K562 (cell line): ENCODE measurements at regions not wholly inside any gene's neighbourhood (a gene's known extent, or its start where the extent isn't known, plus 50 kb on each side); places are given as distances from the start of the nearest gene placed in this dataset.

ENCODE experiments used
- ATAC-seq: fragments of 200-7000 bp; cut with Tn5 transposase; 3 replicates; pipeline ENCODE4 v1.9.1; 2020; ENCODE audit warnings: moderate library complexity
- BruUV-seq: library from RNA; stranded (reverse); fragments of 400-500 nt; replicated peaks from 2 replicates; lab custom pipeline; 2021; lab: Mats Ljungman, UMichigan
- CTCF ChIA-PET: fragments of 300-600 bp; formaldehyde crosslinking; extraction: SDS; loops from one replicate; lab custom pipeline; 2021; ENCODE audit warnings: low intra/inter-chr PET ratio; lab: Yijun Ruan, JAX
- POLR2A ChIA-PET: fragments of 300-600, 350-650 bp; sonication (Branson Sonifier 250); formaldehyde crosslinking; extraction: SDS; loops from one replicate; lab custom pipeline; 2021; ENCODE audit warnings: antibody characterized with exemption, inconsistent platforms; lab: Yijun Ruan, JAX
- DNase-seq, 4 experiments: peaks; one replicate each; pipeline versions ENCODE4 v3.0.0 to v3.0.0-alpha.2; 2011 to 2018; ENCODE audit warnings: low spot score in 3 of 4, mixed read lengths in 3 of 4; ENCODE audit errors: extremely low read depth in 1 of 4
- FAIRE-seq: peaks from 2 replicates; lab custom pipeline; 2011; peaks lifted over from hg19 to GRCh38; lab: Jason Lieb, UNC
- H2AFZ ChIP-seq: 2 replicates; pipeline ENCODE4 v1.6.0; 2011; ENCODE audit warnings: low read depth, low read length, control low read depth, inconsistent platforms
- H3K27ac ChIP-seq: fragments of 200-600 bp; 3 replicates; pipeline ENCODE4 v1.8.0; 2011; ENCODE audit warnings: low read depth, mild to moderate bottlenecking, control low read depth, inconsistent platforms, low read length, moderate library complexity, mixed read lengths; ENCODE audit errors: extremely low read depth
- H3K27me3 ChIP-seq, 2 experiments: fragments of 300-600 bp in 1 of 2; 2 replicates in 1 of 2; 3 replicates in 1 of 2; pipeline versions ENCODE4 v1.6.0 to v1.8.0; 2011; ENCODE audit warnings: inconsistent platforms in 2 of 2, low read length in 2 of 2, mild to moderate bottlenecking in 1 of 2, mixed read lengths in 1 of 2, moderate library complexity in 1 of 2; ENCODE audit not compliant: control insufficient read depth in 2 of 2, insufficient read depth in 2 of 2
- H3K36me3 ChIP-seq: fragments of 300-600 bp; 3 replicates; pipeline ENCODE4 v1.8.0; 2011; ENCODE audit warnings: mild to moderate bottlenecking, low read length, inconsistent platforms; ENCODE audit not compliant: control insufficient read depth, insufficient read depth
- H3K4me1 ChIP-seq, 2 experiments: fragments of 200-600 bp in 1 of 2; replicated peaks in 1 of 2; 2 replicates in 1 of 2; 3 replicates in 1 of 2; pipeline versions ENCODE4 v1.5.1 to v1.8.0; 2011; ENCODE audit warnings: inconsistent platforms in 2 of 2, low read length in 2 of 2, mild to moderate bottlenecking in 1 of 2, mixed read lengths in 1 of 2, moderate library complexity in 1 of 2; ENCODE audit not compliant: control insufficient read depth in 2 of 2, insufficient read depth in 2 of 2
- H3K4me2 ChIP-seq: 2 replicates; pipeline ENCODE4 v1.6.1; 2011; ENCODE audit warnings: low read length, control low read depth, inconsistent platforms, mixed read lengths; ENCODE audit not compliant: insufficient read depth
- H3K4me3 ChIP-seq: fragments of 200-600 bp; sonication (generic), shearing (Covaris generic); 2 replicates; pipeline ENCODE4 v1.5.1; 2016; ENCODE audit warnings: control low read depth, inconsistent platforms
- H3K79me2 ChIP-seq: fragments of 200-600 bp; 3 replicates; pipeline ENCODE4 v1.8.0; 2011; ENCODE audit warnings: low read length, inconsistent platforms; ENCODE audit not compliant: control insufficient read depth, insufficient read depth
- H3K9ac ChIP-seq, 2 experiments: 2 replicates each; pipeline versions ENCODE4 v1.6.0 to v1.6.1; 2011; ENCODE audit warnings: low read depth in 2 of 2, low read length in 2 of 2, control low read depth in 1 of 2, inconsistent platforms in 1 of 2, mild to moderate bottlenecking in 1 of 2, mixed read lengths in 1 of 2; ENCODE audit not compliant: insufficient read depth in 1 of 2
- H3K9me1 ChIP-seq: one replicate; pipeline ENCODE4 v1.6.0; 2011; ENCODE audit warnings: inconsistent platforms, mild to moderate bottlenecking, low read length, moderate library complexity; ENCODE audit not compliant: control insufficient read depth, insufficient read depth
- H3K9me3 ChIP-seq: replicated peaks from 2 replicates; pipeline ENCODE4 v1.5.1; 2011; ENCODE audit warnings: low read depth, low read length, inconsistent platforms; ENCODE audit not compliant: control insufficient read depth, insufficient read depth
- H4K20me1 ChIP-seq: replicated peaks from 2 replicates; pipeline ENCODE4 v1.6.1; 2011; ENCODE audit warnings: low read length, inconsistent platforms, mixed read lengths; ENCODE audit not compliant: control insufficient read depth, insufficient read depth
- CTCFL ChIP-seq: IDR thresholded peaks from 2 replicates; pipeline ENCODE4 v1.6.1; 2011; ENCODE audit warnings: borderline replicate concordance, low read depth, mild to moderate bottlenecking, moderate library complexity, low read length; ENCODE audit not compliant: insufficient read depth, poor library complexity, severe bottlenecking
- ETV1 ChIP-seq: fragments of 450-650 bp; conservative IDR thresholded peaks from 2 replicates; pipeline ENCODE4 v1.6.1; 2016; ENCODE audit warnings: missing genetic modification characterization, control low read depth, low read depth, missing compliant biosample characterization
- RAD21 ChIP-seq, 2 experiments: fragments of 250-450 bp in 1 of 2; fragments of 450-650 bp in 1 of 2; sonication (Bioruptor Pico) in 1 of 2; formaldehyde crosslinking in 1 of 2; IDR thresholded peaks in 1 of 2; conservative IDR thresholded peaks in 1 of 2; 2 replicates each; pipeline versions ENCODE4 v1.4.0 to v1.8.0; 2020 to 2022; ENCODE audit warnings: mild to moderate bottlenecking in 2 of 2, moderate library complexity in 1 of 2
- ZFP36 ChIP-seq: fragments of 150-350 bp; IDR thresholded peaks from 2 replicates; pipeline ENCODE4 v1.6.1; 2018; ENCODE audit warnings: low read length, low read depth; ENCODE audit not compliant: partially characterized antibody
- WGBS: fragments of 100-300 bp; shearing (Covaris generic); methylation state at CpG from one replicate; pipeline ENCODE4 v1.1.6; 2016; ENCODE audit warnings: low coverage, mixed read lengths; ENCODE audit not compliant: insufficient coverage; ENCODE audit errors: missing lambda C conversion rate; 5-methylcytosine and 5-hydroxymethylcytosine counted together
- in situ Hi-C: fragments of 300-500 bp; cut with MboI; formaldehyde crosslinking; loops from 4 replicates; pipeline ENCODE4 v1.15.0; 2018; ENCODE audit warnings: inconsistent platforms, mixed read lengths
- intact Hi-C: fragments of 100-400 bp; cut with micrococcal nuclease; formaldehyde crosslinking; loops from 2 replicates; pipeline ENCODE4 v1.14.2; 2022
- TF ChIP-seq, protein P1 (sequence below), 3 experiments: IDR thresholded peaks in 2 of 3; conservative IDR thresholded peaks in 1 of 3; 2 replicates each; pipeline ENCODE4 v1.5.1; 2011 to 2012; ENCODE audit warnings: low read length in 3 of 3, mild to moderate bottlenecking in 3 of 3, control low read depth in 2 of 3, improper control_type of control experiment in 1 of 3, inconsistent platforms in 1 of 3, low read depth in 1 of 3, mixed read lengths in 1 of 3, moderate library complexity in 1 of 3; ENCODE audit not compliant: insufficient read depth in 2 of 3

GRCh38 chr22:27381960-27382742, 419.4 kb downstream of the MN1 start:
- no peak overlapping the region for H3K4me3 ChIP-seq
- FAIRE-seq: no peak
- POLR2A ChIA-PET: interaction anchor here (0.6 to 0.7 kb wide), 2 partner anchors 11 to 691 kb away, joined by 3 read pairs; no protein-coding TSS in a partner anchor
- H3K9me3 ChIP-seq: no peaks in the 10 kb centered on the region
- no TSS peak for BruUV-seq
- peaks cover 5 to 41% of the 10 kb centered on the region in 2 experiments; a peak in 4 of 5 replicates for H3K27me3 ChIP-seq
- in situ Hi-C loops: no loop called here
- ATAC-seq: peak; percentile 68
- H3K36me3 ChIP-seq: no peaks in the 10 kb centered on the region
- no peaks in the 10 kb centered on the region for H4K20me1 ChIP-seq
- H3K27ac ChIP-seq: no peak overlapping the region
- DNase-seq: peak in 2 of 4 experiments; percentile 10 to 16
- no peaks in the 10 kb centered on the region for H3K4me1 ChIP-seq
- no peak overlapping the region for H2AFZ ChIP-seq
- no peak overlapping the region for H3K4me2 ChIP-seq
- WGBS: 0% methylated on average over 1 of the region's 6 CpGs
- CTCF ChIA-PET: no interaction called here
- TF ChIP-seq CTCFL (peak; percentile 15), ETV1 (no peak), RAD21 (CRISPR knock-in tag; conservative IDR thresholded peaks at IDR 0.05 in 1 of 2, IDR thresholded peaks at IDR 0.05 in 1 of 2) (peak in 1 of 2 experiments; percentile 51; a peak in 2 of 4 replicates), ZFP36 (peak; percentile 65)
- TF ChIP-seq, protein P1, sequence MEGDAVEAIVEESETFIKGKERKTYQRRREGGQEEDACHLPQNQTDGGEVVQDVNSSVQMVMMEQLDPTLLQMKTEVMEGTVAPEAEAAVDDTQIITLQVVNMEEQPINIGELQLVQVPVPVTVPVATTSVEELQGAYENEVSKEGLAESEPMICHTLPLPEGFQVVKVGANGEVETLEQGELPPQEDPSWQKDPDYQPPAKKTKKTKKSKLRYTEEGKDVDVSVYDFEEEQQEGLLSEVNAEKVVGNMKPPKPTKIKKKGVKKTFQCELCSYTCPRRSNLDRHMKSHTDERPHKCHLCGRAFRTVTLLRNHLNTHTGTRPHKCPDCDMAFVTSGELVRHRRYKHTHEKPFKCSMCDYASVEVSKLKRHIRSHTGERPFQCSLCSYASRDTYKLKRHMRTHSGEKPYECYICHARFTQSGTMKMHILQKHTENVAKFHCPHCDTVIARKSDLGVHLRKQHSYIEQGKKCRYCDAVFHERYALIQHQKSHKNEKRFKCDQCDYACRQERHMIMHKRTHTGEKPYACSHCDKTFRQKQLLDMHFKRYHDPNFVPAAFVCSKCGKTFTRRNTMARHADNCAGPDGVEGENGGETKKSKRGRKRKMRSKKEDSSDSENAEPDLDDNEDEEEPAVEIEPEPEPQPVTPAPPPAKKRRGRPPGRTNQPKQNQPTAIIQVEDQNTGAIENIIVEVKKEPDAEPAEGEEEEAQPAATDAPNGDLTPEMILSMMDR (IDR thresholded peaks at IDR 0.05 in 2 of 3, conservative IDR thresholded peaks at IDR 0.05 in 1 of 3; ENCODE audit: insufficient read depth in 2 of 3, low read depth in 1 of 3, low read length in 3 of 3): peak; percentile 16 to 84 (median 57); a peak in 4 of 6 replicates
- H3K79me2 ChIP-seq: no peaks in the 10 kb centered on the region
- H3K9ac ChIP-seq: no peak overlapping the region
- intact Hi-C loops: no loop called here
- H3K9me1 ChIP-seq: no peaks in the 10 kb centered on the region
